22Rv1 (cell line): ENCODE measurements at regions not wholly inside any gene's neighbourhood (a gene's known extent, or its start where the extent isn't known, plus 50 kb on each side); places are given as distances from the start of the nearest gene placed in this dataset.

Experiments used
- H3K27ac ChIP-seq: fragments of 450-650 bp; 2 replicates; pipeline ENCODE4 v1.5.1; 2017
- CTCF ChIP-seq: fragments of 450-650 bp; IDR thresholded peaks from 2 replicates; pipeline ENCODE4 v1.5.1; 2017; ENCODE audit warnings: mild to moderate bottlenecking
- ZFX ChIP-seq: fragments of 450-650 bp; IDR thresholded peaks from 2 replicates; pipeline ENCODE4 v1.6.1; 2017; ENCODE audit warnings: antibody characterized with exemption, borderline replicate concordance

GRCh38 chr12:132409495-132410295 is 80.3 kb upstream of the FBRSL1 start:
- H3K27ac ChIP-seq, result no peak overlapping the region
- TF ChIP-seq ZFX (no peak), CTCF (no peak)

- TF ChIP-seq ZFX (no peak), CTCF (no peak)
- H3K27ac ChIP-seq, result no peak overlapping the region
Measured at GRCh38 chr12:132408626-132409494, 79.5 kb upstream of the GALNT9 start.

- no peak for TF ChIP-seq ZFX
- no peak for TF ChIP-seq CTCF
- no peak overlapping the region for H3K27ac ChIP-seq
Measured at GRCh38 chr12:132407992-132408391, 78.6 kb upstream of the GALNT9 start.

- no peak overlapping the region for H3K27ac ChIP-seq
- TF ChIP-seq CTCF, result no peak
- TF ChIP-seq ZFX, result no peak
Measured at GRCh38 chr12:132407451-132407961, 78.1 kb upstream of the GALNT9 start.

GRCh38 chr12:132406493-132407450 is 77.4 kb upstream of the GALNT9 start:
- no peak for TF ChIP-seq CTCF
- TF ChIP-seq ZFX, result no peak
- H3K27ac ChIP-seq, result no peak overlapping the region

- H3K27ac ChIP-seq, result no peak overlapping the region
- TF ChIP-seq ZFX, result no peak
- no peak for TF ChIP-seq CTCF
Measured at GRCh38 chr12:132405742-132406251, 76.4 kb upstream of the GALNT9 start.
